ENCODE measurements at regions not wholly inside any gene's neighbourhood (a gene's known extent, or its start where the extent isn't known, plus 50 kb on each side); places are given as distances from the start of the nearest gene placed in this dataset.
A peak's percentile ranks its signal among the peaks of the same experiment; 100 is the strongest.

- no peak for DNase-seq (ENCODE audit: low read depth in 2 of 2)
These were observed 136.2 kb upstream of the TMEM106B start for GRCh38 chr7:12074889-12075288.

DNA sequence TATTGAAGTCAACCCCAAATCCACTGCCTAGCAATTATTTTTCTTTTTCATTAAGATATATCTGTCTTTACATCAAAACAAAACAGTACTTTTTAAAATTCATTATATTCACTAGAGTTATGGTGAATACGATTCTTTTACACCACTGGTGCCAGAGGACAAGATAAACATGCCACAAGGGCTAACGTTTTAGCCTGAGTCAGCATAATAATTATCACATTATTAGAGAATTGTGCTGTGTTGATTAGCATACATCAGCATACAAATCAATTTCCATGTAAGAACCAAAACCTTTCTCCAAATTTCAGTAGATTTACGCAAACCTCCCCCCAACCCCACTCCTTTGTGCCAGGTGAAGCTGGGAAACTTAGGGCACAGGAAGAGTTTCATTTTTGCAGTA lies 131.1 kb upstream of the TMEM106B start:
- no peak for DNase-seq (ENCODE audit: low read depth in 2 of 2)

DNA sequence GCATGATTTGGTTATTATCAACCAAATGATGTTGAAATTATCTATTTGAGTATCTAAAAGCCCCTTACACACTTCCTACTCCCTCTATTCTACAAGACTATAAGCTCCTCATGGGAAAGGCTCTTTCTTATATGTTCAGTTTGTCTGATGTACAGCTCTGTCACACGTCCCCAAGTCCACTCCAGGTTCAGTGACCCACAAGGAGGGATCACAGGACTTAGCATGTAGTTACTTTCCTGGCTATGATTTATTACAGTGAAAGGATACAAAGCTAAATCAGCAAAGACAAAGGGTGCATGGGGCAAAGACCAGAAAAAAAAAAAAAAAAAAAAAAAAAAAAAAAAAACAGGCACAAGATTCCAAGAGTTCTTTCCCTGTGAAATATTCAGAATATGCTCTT lies 125.6 kb upstream of the TMEM106B start:
- DNase-seq (ENCODE audit: low read depth in 2 of 2): no peak

GRCh38 chr7:12089951-12090756 lies 120.9 kb upstream of the TMEM106B start:
- DNase-seq (ENCODE audit: low read depth in 2 of 2): no peak

GRCh38 chr7:12090757-12091221 lies 120.3 kb upstream of the TMEM106B start:
- DNase-seq (ENCODE audit: low read depth in 2 of 2): no peak

DNA sequence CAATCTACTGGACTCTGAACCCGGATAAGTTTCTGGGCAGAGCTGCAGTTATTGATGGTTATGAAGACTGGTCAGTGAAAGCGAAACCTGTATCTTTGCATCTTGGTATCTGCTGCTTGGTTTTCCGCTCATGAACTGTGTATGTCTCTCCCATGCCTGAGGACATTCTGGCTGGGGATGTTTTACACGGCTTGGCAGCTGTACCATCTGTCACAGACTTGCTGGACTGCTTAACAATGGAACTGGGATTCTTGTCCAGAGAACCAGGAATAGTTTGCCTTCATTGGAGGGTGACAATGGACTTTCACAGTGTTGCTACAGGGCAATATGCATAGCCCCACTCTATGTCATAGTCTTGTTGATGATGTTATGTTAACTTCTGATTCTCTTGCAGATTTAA lies 119.9 kb upstream of the TMEM106B start:
- no peak for DNase-seq (ENCODE audit: low read depth in 2 of 2)

DNA sequence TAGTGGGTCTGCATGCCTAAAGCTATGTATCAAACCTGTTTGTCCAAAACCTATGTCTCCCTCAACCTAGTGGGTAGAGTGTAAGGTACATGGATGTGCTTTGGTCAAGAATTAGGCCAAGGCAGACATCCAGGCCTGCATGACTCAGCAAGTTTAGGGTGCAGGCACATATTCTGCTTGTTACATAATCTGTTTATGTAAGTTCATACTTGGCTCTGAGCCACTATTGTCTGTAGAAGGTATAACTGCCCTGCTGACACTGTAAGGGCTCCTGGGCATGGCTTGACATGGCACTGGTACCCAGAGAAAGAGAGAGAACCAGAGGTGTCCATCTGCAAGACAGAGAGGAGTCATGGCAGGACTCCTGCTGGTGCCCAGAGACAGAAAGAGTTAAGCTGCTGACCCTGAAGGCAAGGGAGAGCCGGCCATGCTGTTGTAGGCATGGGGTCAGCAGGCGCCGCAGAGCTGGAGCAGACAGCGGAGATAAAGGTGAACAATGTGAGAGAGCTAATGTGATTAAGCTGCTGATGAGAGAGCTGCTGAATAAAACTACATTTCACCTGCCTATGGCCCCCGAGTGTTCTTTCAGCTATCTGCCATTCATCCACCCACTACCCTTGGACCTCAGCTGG lies 118.5 kb upstream of the TMEM106B start:
- no peak for DNase-seq (ENCODE audit: low read depth in 2 of 2)

DNA sequence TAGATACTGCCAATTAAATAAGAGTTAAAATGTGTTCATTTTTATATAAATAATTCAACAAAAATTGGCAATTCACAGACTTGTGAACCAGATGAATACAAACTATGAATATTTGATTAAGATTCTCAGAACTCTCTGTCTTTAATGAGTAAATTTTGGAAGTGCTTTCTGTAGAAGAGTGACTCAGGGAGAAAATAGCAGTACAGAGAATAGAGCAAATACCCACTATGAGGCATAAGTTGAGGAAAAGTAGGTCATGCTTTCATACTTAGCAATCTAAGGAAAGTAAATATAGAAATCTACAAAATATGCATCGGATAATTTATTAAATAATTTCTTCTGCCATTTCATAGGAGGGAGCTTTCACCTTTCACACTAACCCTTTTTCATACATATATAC lies 117.7 kb upstream of the TMEM106B start:
- DNase-seq (ENCODE audit: low read depth in 2 of 2): no peak

- no peak for DNase-seq (ENCODE audit: low read depth in 2 of 2)
These were observed 116.7 kb upstream of the TMEM106B start for GRCh38 chr7:12094365-12094921.

- no peak for DNase-seq (ENCODE audit: low read depth in 2 of 2)
These were observed 109.0 kb upstream of the TMEM106B start for GRCh38 chr7:12102126-12102525.

DNA sequence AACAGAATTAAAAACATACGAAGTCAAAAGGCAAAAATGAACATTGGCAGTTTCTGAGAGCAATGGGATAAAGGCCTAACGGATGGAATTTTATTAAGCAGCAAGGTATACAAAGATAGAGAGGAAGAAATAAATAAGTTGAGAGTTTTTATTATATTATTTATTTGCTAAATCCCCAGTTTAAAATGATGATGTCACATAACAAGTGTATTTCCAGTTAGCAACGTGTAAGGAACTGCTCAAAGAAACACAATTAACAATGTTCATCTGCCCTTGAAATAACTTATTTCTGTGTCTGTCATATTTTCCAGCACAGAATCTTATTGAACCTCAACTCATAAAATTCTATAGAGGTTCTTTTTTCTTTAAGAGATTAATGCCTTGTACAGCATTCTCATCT lies 108.6 kb upstream of the TMEM106B start:
- DNase-seq (ENCODE audit: low read depth in 2 of 2): no peak

- DNase-seq (ENCODE audit: low read depth in 2 of 2): no peak
These were observed 107.1 kb upstream of the TMEM106B start for GRCh38 chr7:12103948-12104347.

- no peak for DNase-seq (ENCODE audit: low read depth in 2 of 2)
These were observed 103.7 kb upstream of the TMEM106B start for GRCh38 chr7:12107381-12107780.

DNA sequence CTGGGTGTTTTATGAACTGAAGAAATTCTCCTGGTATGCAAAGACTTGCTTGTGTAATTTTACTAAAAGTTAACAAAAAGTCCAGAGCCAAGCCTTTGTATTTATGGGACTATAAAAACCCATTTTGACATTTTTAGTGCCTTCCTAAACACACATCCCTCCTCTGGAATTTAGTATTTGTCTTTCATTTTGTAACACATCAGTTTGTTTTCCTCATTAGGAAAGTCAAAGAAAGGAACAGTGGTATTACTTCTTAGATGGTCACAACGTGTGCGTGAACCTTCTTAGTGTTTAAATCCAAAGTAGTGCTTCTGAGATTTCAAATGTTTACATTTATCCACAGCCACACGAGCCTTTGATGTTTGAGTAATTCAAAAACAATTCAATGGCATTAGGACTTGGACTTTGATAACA lies 103.2 kb upstream of the TMEM106B start:
- DNase-seq (ENCODE audit: low read depth in 2 of 2): no peak

GRCh38 chr7:12110425-12110824 lies 100.7 kb upstream of the TMEM106B start:
- no peak for DNase-seq (ENCODE audit: low read depth in 2 of 2)

DNA sequence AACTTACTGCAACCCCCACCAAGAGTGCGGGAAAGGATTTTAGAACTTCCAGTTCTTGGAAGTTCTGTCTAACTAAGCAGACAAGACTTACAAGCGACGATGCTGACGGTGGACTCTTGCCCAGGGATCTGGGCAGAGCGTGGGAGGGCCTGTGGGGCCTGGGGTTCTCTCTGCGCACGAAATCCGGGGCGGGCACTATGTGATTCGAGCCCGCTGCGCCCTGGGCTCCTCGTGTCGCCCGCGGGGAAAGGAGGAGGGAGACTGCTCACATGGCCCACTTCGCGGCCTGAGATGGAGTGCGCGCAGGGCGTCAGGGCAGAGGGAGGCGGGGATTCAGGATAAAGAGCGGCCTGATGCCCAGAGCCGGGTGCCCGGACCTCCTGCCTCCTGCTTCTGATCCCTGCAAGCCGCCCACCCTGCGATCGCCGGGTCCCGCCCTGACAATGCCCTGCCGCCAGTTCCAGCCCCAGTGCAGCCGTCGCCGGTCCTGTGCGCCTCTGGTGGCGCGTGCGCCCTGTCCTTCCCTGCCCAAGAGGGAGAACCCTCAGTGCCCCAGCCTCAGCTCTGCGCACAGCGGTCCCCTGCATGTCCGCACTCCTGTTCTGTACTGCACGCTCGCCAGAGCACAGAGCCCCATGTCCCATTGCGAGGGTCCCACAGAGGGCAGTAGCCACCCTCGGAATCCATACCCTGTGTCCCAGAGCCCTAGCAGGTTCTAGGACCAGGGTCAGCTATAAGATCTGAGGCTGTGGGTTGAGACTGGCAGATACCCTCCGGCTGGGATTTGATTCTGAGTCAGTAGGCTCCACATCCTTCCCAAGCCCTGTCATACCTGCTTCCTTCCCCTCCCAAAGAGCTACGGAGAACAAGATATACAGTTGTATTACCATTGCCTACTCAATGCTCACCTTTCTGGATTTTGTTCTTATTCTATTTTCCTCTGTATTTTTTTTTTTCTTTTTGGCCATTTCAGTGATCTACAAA lies 99.4 kb upstream of the TMEM106B start:
- peak in 1 of 2 donors; percentile 6 for DNase-seq (ENCODE audit: low read depth in 2 of 2)

DNA sequence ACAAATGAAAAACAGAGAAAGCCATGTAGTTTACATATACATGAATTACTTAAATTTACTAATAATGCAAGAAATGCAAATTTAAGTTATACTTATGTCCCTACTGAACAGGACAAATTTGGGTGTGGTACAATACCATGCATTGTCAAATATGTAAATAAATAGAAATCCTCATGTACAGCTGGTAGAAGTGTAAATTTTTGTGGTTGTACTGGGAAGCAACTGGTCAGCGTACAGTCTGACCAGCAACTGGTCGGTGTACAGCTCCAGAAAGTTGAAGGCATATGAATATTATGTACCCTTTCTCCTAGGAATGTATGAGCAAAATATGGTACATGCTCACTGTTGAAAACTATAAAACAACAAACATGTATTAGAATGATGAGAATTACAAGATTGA lies 93.9 kb upstream of the TMEM106B start:
- no peak for DNase-seq (ENCODE audit: low read depth in 2 of 2)

GRCh38 chr7:12119620-12120303 lies 91.3 kb upstream of the TMEM106B start:
- DNase-seq (ENCODE audit: low read depth in 2 of 2): no peak

- no peak for DNase-seq (ENCODE audit: low read depth in 2 of 2)
These were observed 90.5 kb upstream of the TMEM106B start for GRCh38 chr7:12120632-12121031.

DNA sequence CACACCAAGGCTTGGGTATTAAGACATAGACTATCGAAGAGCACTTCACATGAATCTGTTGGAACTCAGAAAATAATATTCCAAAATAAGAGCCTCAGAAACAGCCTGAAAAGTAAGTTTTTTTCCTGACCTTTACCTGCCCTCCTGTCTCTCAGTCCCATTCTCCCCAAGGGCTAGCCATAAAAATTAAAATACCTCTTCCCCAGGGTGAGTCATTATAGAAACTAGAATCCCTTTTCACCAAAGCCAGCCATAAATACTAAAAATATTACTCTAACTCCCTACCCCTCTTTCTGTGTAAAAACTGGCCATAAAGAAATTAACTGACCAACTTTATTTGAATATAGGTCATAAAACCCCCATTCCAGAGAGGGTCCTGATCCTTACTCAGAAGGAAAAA lies 87.9 kb upstream of the TMEM106B start:
- no peak for DNase-seq (ENCODE audit: low read depth in 2 of 2)

GRCh38 chr7:12124028-12124427 lies 87.1 kb upstream of the TMEM106B start:
- DNase-seq (ENCODE audit: low read depth in 2 of 2): no peak
